K562 (cell line): ENCODE measurements at regions not wholly inside any gene's neighbourhood (a gene's known extent, or its start where the extent isn't known, plus 50 kb on each side); places are given as distances from the start of the nearest gene placed in this dataset.
A peak's percentile ranks its signal among the peaks of the same experiment; 100 is the strongest.

Source experiments
- BRD9 ChIP-seq: fragments of 450-650 bp; IDR thresholded peaks from 2 replicates; pipeline ENCODE4 v1.6.1; 2018; ENCODE audit warnings: low read depth; ENCODE audit not compliant: partially characterized antibody
- CHD7 ChIP-seq: fragments of 200-600 bp; sonication (generic); IDR thresholded peaks from one replicate; pipeline ENCODE4 v1.6.1; 2012; ENCODE audit warnings: mild to moderate bottlenecking, low read depth, low read length, inconsistent platforms
- COPS2 ChIP-seq: fragments of 450-650 bp; conservative IDR thresholded peaks from 2 replicates; pipeline ENCODE4 v1.6.1; 2016; ENCODE audit warnings: mild to moderate bottlenecking, moderate library complexity
- ETS2 ChIP-seq: IDR thresholded peaks from 2 replicates; pipeline ENCODE4 v1.6.1; 2016; ENCODE audit warnings: borderline replicate concordance, missing genetic modification characterization, mild to moderate bottlenecking, moderate library complexity, missing compliant biosample characterization; ENCODE audit not compliant: poor library complexity, severe bottlenecking
- GMEB1 ChIP-seq: fragments of 250-450 bp; sonication (Bioruptor Pico); IDR thresholded peaks from 2 replicates; pipeline ENCODE4 v1.4.0; 2020; ENCODE audit warnings: mild to moderate bottlenecking
- HDAC8 ChIP-seq: fragments of 450-650 bp; IDR thresholded peaks from 2 replicates; pipeline ENCODE4 v1.6.1; 2016; ENCODE audit warnings: mild to moderate bottlenecking, missing genetic modification characterization, moderate library complexity, missing compliant biosample characterization
- NBN ChIP-seq: fragments of 450-650 bp; IDR thresholded peaks from 2 replicates; pipeline ENCODE4 v1.6.1; 2016; ENCODE audit warnings: low read depth, mild to moderate bottlenecking
- NCOA4 ChIP-seq: fragments of 450-650 bp; IDR thresholded peaks from 2 replicates; pipeline ENCODE4 v1.6.1; 2018; ENCODE audit warnings: mild to moderate bottlenecking; ENCODE audit not compliant: partially characterized antibody
- NEUROD1 ChIP-seq: fragments of 150-350 bp; IDR thresholded peaks from 2 replicates; pipeline ENCODE4 v1.6.1; 2014; ENCODE audit warnings: borderline replicate concordance, low read length, low read depth; ENCODE audit not compliant: partially characterized antibody
- NFRKB ChIP-seq: fragments of 450-650 bp; IDR thresholded peaks from 2 replicates; pipeline ENCODE4 v1.6.1; 2016; ENCODE audit warnings: low read depth
- NR2C1 ChIP-seq, 2 experiments: fragments of 450-650 bp; IDR thresholded peaks; 2 replicates each; pipeline ENCODE4 v1.6.1; 2017; ENCODE audit warnings: mild to moderate bottlenecking in 2 of 2, antibody characterized with exemption in 1 of 2, inconsistent platforms in 1 of 2, missing compliant biosample characterization in 1 of 2, missing genetic modification characterization in 1 of 2
- PML ChIP-seq: IDR thresholded peaks from 2 replicates; pipeline ENCODE4 v1.6.1; 2012; ENCODE audit warnings: low read length, inconsistent platforms
- PRMT5 ChIP-seq: sonication (generic); formaldehyde crosslinking; IDR thresholded peaks from 2 replicates; pipeline ENCODE4 v1.5.0; 2020; ENCODE audit warnings: missing genetic modification reagents
- RUNX1 ChIP-seq: sonication (generic); IDR thresholded peaks from 2 replicates; pipeline ENCODE4 v1.6.1; 2016; ENCODE audit warnings: antibody characterized with exemption, low read depth
- SMARCA5 ChIP-seq: fragments of 450-650 bp; IDR thresholded peaks from 2 replicates; pipeline ENCODE4 v1.6.1; 2016
- TCFL5 ChIP-seq: fragments of 250-450 bp; sonication (Bioruptor Pico); conservative IDR thresholded peaks from 2 replicates; pipeline ENCODE4 v1.6.1; 2021; ENCODE audit warnings: mild to moderate bottlenecking, moderate library complexity, matching md5 sums
- ZNF121 ChIP-seq: sonication (generic); formaldehyde crosslinking; conservative IDR thresholded peaks from 2 replicates; pipeline ENCODE4 v1.8.0; 2022; ENCODE audit warnings: missing genetic modification reagents
- ZNF583 ChIP-seq: fragments of 250-450 bp; sonication (Bioruptor Pico); IDR thresholded peaks from 2 replicates; pipeline ENCODE4 v1.4.0; 2020
- ZNF699 ChIP-seq: fragments of 250-450 bp; sonication (Bioruptor Pico); IDR thresholded peaks from 2 replicates; pipeline ENCODE4 v1.8.0; 2021; ENCODE audit warnings: mild to moderate bottlenecking, moderate library complexity; ENCODE audit not compliant: insufficient replicate concordance

- TF ChIP-seq GMEB1: peak; percentile 29; the same call in 1 of the 2 replicates
- no peak for TF ChIP-seq PRMT5
- TF ChIP-seq TCFL5 (CRISPR knock-in tag): no peak
- no peak for TF ChIP-seq PML
- TF ChIP-seq SMARCA5: no peak
- TF ChIP-seq ZNF583: peak; percentile 91
- TF ChIP-seq ZNF699: no peak
- no peak for TF ChIP-seq NCOA4
- TF ChIP-seq RUNX1: no peak
- TF ChIP-seq CHD7: no peak
- TF ChIP-seq ZNF121 (CRISPR knock-in tag): no peak
- TF ChIP-seq NEUROD1: no peak
- TF ChIP-seq ETS2 (tag): no peak
- no peak for TF ChIP-seq HDAC8
- TF ChIP-seq COPS2: no peak
- TF ChIP-seq BRD9: no peak
- no peak for TF ChIP-seq NBN
- TF ChIP-seq NR2C1 (IDR thresholded peaks at IDR 0.05): no peak
- peak; percentile 60 for TF ChIP-seq NR2C1 (tag; IDR thresholded peaks at IDR 0.05)
- no peak for TF ChIP-seq NFRKB
Observed at GRCh38 chr19:28553005-28553404, 659.9 kb downstream of the UQCRFS1 start (continued).
